Breast epithelium (tissue), 4 donors: ENCODE measurements at regions not wholly inside any gene's neighbourhood (a gene's known extent, or its start where the extent isn't known, plus 50 kb on each side); places are given as distances from the start of the nearest gene placed in this dataset.

Experiments used
- DNase-seq, 2 donors: peaks; one replicate each; pipeline ENCODE4 v3.0.0-alpha.2; 2019; ENCODE audit warnings: low spot score in 2 of 2
- H3K27ac ChIP-seq, 2 donors: fragments of 200-600 bp; sonication (generic) in 1 of 2; one replicate each; pipeline ENCODE4 v1.5.1; 2016 to 2019; ENCODE audit warnings: mild to moderate bottlenecking in 1 of 2
- H3K27me3 ChIP-seq, 2 donors: fragments of 200-600 bp; sonication (generic) in 1 of 2; one replicate each; pipeline versions ENCODE4 v1.5.1 to v1.6.0; 2017 to 2019; ENCODE audit warnings: control low read depth in 1 of 2, mild to moderate bottlenecking in 1 of 2
- H3K36me3 ChIP-seq: fragments of 200-600 bp; one replicate; pipeline ENCODE4 v1.5.1; 2019
- H3K4me1 ChIP-seq, 2 donors: fragments of 200-600 bp; sonication (generic); one replicate each; pipeline ENCODE4 v1.5.1; 2016 to 2019; ENCODE audit warnings: control low read depth in 1 of 2
- H3K4me3 ChIP-seq, 3 donors: fragments of 200-600 bp; sonication (generic); 1 replicate in 2 of 3; 2 replicates in 1 of 3; pipeline ENCODE4 v1.5.1; 2016 to 2019; ENCODE audit warnings: mild to moderate bottlenecking in 3 of 3, moderate library complexity in 2 of 3
- H3K9me3 ChIP-seq, 2 donors: fragments of 200-600 bp; sonication (generic) in 1 of 2; one replicate each; pipeline ENCODE4 v1.5.1; 2016 to 2019; ENCODE audit warnings: control low read depth in 1 of 2
- POLR2A ChIP-seq: fragments of 450-650 bp; IDR thresholded peaks from one replicate; pipeline ENCODE4 v1.6.1; 2016; ENCODE audit warnings: antibody characterized with exemption, mild to moderate bottlenecking, moderate library complexity
- POLR2AphosphoS5 ChIP-seq, 3 donors: sonication (generic); formaldehyde crosslinking; IDR thresholded peaks; one replicate each; pipeline ENCODE4 v1.6.1; 2017; ENCODE audit warnings: antibody characterized with exemption in 3 of 3
- intact Hi-C: fragments of 100-400 bp; cut with DNase I; formaldehyde crosslinking; loops from one replicate; pipeline ENCODE4 v1.15.1; 2023; ENCODE audit warnings: low total_unique reads
- TF ChIP-seq, protein P1 (sequence below), 3 donors: fragments of 450-650 bp; IDR thresholded peaks; one replicate each; pipeline ENCODE4 v1.5.1; 2016 to 2017; ENCODE audit warnings: antibody characterized with exemption in 3 of 3, mild to moderate bottlenecking in 3 of 3, moderate library complexity in 3 of 3

- DNase-seq = no peak
- Histone ChIP-seq H3K9me3 (no peaks in the 10 kb centered on the region), H3K27ac (no peak overlapping the region), H3K27me3 (no peaks in the 10 kb centered on the region), H3K36me3 (no peaks in the 10 kb centered on the region), H3K4me1 (no peaks in the 10 kb centered on the region), H3K4me3 (no peak overlapping the region)
- intact Hi-C loops = no loop called here
- TF ChIP-seq POLR2A = no peak
These were observed 223.9 kb upstream of the KLF4 start for GRCh38 chr9:107713470-107713869.

DNA sequence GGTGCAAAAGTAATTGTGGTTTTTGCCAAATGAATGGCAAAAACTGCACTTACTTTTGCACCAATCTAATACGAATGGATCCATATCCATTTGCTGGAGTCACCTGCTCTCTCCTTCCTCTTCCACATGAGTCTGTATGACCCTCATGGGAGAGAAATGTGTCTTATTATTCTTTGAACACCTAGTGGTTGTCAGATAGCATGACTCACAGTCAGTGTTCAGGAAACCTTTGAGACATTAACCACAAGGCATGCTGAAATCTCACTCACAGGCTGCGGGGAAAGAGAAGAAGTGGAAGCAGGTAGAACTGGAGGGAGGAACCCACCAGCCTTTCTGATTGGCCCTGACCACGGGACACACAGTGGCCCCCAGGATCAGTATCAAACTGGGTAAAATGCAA is 222.8 kb upstream of the KLF4 start:
- H3K9me3 ChIP-seq = no peaks in the 10 kb centered on the region
- TF ChIP-seq, protein P1, sequence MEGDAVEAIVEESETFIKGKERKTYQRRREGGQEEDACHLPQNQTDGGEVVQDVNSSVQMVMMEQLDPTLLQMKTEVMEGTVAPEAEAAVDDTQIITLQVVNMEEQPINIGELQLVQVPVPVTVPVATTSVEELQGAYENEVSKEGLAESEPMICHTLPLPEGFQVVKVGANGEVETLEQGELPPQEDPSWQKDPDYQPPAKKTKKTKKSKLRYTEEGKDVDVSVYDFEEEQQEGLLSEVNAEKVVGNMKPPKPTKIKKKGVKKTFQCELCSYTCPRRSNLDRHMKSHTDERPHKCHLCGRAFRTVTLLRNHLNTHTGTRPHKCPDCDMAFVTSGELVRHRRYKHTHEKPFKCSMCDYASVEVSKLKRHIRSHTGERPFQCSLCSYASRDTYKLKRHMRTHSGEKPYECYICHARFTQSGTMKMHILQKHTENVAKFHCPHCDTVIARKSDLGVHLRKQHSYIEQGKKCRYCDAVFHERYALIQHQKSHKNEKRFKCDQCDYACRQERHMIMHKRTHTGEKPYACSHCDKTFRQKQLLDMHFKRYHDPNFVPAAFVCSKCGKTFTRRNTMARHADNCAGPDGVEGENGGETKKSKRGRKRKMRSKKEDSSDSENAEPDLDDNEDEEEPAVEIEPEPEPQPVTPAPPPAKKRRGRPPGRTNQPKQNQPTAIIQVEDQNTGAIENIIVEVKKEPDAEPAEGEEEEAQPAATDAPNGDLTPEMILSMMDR (IDR thresholded peaks at IDR 0.05) = no peak
- TF ChIP-seq POLR2A (no peak), POLR2AphosphoS5 (IDR thresholded peaks at IDR 0.05) (no peak)
- H3K4me3 ChIP-seq = no peak overlapping the region
- H3K27ac ChIP-seq = peak overlapping the region in 1 of 2 donors; percentile 50
- H3K4me1 ChIP-seq = no peaks in the 10 kb centered on the region
- no peak for DNase-seq
- no peaks in the 10 kb centered on the region for H3K36me3 ChIP-seq
- no peaks in the 10 kb centered on the region for H3K27me3 ChIP-seq
- intact Hi-C loops = no loop called here

DNA sequence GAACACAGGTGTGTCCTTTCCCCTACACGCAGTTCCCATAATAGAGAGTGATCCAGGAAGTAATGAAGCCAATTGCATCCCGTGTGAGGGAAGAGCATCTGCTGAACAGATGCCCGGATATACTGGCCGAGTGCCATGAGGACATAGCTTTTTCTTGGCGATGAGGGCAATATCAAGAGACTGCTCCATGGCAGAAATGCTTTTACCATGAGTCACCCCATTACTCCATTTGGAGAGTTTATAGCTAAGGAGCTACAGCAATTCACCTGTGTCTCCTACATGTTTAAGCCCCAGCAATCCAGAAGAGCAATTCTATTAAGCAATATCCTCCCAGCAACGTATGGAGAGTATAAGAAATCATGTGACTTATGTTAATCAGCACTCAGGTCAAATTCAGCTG is 222.0 kb upstream of the KLF4 start:
- H3K4me1 ChIP-seq = no peaks in the 10 kb centered on the region
- H3K4me3 ChIP-seq = no peak overlapping the region
- H3K27ac ChIP-seq = peak overlapping the region; percentile 32 to 50
- H3K9me3 ChIP-seq = no peaks in the 10 kb centered on the region
- intact Hi-C loops = no loop called here
- no peaks in the 10 kb centered on the region for H3K36me3 ChIP-seq
- DNase-seq = peak in 1 of 2 donors; percentile 26
- TF ChIP-seq, protein P1 (IDR thresholded peaks at IDR 0.05) = no peak
- TF ChIP-seq POLR2AphosphoS5 (IDR thresholded peaks at IDR 0.05) = peak in 1 of 3 donors; percentile 29
- H3K27me3 ChIP-seq = no peaks in the 10 kb centered on the region

- intact Hi-C loops = no loop called here
These were observed 221.4 kb upstream of the KLF4 start for GRCh38 chr9:107710953-107711352.

DNA sequence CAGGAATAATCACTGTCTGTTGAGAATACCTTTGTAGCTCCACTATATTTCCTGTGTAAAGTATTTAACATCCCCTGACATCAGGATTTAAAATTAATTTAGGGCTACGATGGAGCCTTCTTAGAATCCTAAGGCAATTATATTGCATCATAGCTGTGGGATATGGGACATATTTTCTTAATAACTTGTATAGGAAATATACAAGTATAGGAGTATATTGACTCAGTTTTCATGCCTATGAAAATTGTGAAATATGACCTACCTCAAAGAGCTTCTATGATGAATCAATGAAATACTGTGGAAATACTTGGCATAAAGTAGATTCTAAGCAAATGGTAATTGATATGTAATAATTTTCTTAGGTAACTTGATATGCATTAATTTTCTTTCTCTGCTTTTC is 221.0 kb upstream of the KLF4 start:
- TF ChIP-seq POLR2AphosphoS5 (IDR thresholded peaks at IDR 0.05) (no peak), POLR2A (no peak)
- TF ChIP-seq, protein P1 (IDR thresholded peaks at IDR 0.05) = no peak
- H3K4me1 ChIP-seq = no peaks in the 10 kb centered on the region
- H3K36me3 ChIP-seq = no peaks in the 10 kb centered on the region
- H3K27me3 ChIP-seq = no peaks in the 10 kb centered on the region
- no peak overlapping the region for H3K4me3 ChIP-seq
- H3K9me3 ChIP-seq = no peaks in the 10 kb centered on the region
- intact Hi-C loops = no loop called here
- no peak overlapping the region for H3K27ac ChIP-seq
- DNase-seq = no peak

More at GRCh38 chr9:107710953-107711352, 221.4 kb upstream of the KLF4 start:
- Histone ChIP-seq H3K27ac (peak overlapping the region; percentile 32 to 50), H3K36me3 (no peaks in the 10 kb centered on the region), H3K4me1 (no peaks in the 10 kb centered on the region), H3K9me3 (no peaks in the 10 kb centered on the region), H3K4me3 (no peak overlapping the region), H3K27me3 (no peaks in the 10 kb centered on the region)
- no peak for TF ChIP-seq POLR2A
- TF ChIP-seq POLR2AphosphoS5 (IDR thresholded peaks at IDR 0.05) = no peak
- TF ChIP-seq, protein P1 (IDR thresholded peaks at IDR 0.05) = no peak
- DNase-seq = no peak

GRCh38 chr9:107708791-107709190 is 219.2 kb upstream of the KLF4 start:
- no peak overlapping the region for H3K4me3 ChIP-seq
- H3K27me3 ChIP-seq = no peaks in the 10 kb centered on the region
- intact Hi-C loops = loop anchor here (10.0 kb wide), 1 partner anchor 856 kb away; no protein-coding TSS in a partner anchor
- no peaks in the 10 kb centered on the region for H3K36me3 ChIP-seq
- TF ChIP-seq POLR2AphosphoS5 (IDR thresholded peaks at IDR 0.05) = no peak
- TF ChIP-seq, protein P1 (IDR thresholded peaks at IDR 0.05) = no peak
- TF ChIP-seq POLR2A = no peak
- no peak overlapping the region for H3K27ac ChIP-seq
- DNase-seq = no peak
- no peaks in the 10 kb centered on the region for H3K4me1 ChIP-seq
- H3K9me3 ChIP-seq = no peaks in the 10 kb centered on the region
